Kidney (tissue), 13 donors: ENCODE measurements at regions not wholly inside any gene's neighbourhood (a gene's known extent, or its start where the extent isn't known, plus 50 kb on each side); places are given as distances from the start of the nearest gene placed in this dataset.

Source experiments
- DNase-seq, 5 donors: peaks; one replicate each; pipeline ENCODE4 v3.0.0-alpha.2; 2013 to 2020
- FAIRE-seq: peaks from 2 replicates; lab custom pipeline; 2012; peaks lifted over from hg19 to GRCh38; lab: Jason Lieb, UNC
- H3K27ac ChIP-seq, 2 donors: one replicate each; pipeline ENCODE4 v1.7.0; 2013; ENCODE audit warnings: low read depth in 2 of 2, low read length in 2 of 2, inconsistent platforms in 1 of 2
- H3K27me3 ChIP-seq: one replicate; pipeline ENCODE4 v1.7.1; 2013; ENCODE audit warnings: low read length, inconsistent platforms; ENCODE audit not compliant: control insufficient read depth, insufficient read depth
- H3K36me3 ChIP-seq, 3 donors: one replicate each; pipeline versions ENCODE4 v1.7.0 to v1.7.1; 2013; ENCODE audit warnings: low read length in 3 of 3, control low read depth in 1 of 3, inconsistent platforms in 1 of 3; ENCODE audit not compliant: insufficient read depth in 3 of 3, control insufficient read depth in 2 of 3
- H3K4me1 ChIP-seq, 3 donors: one replicate each; pipeline versions ENCODE4 v1.7.0 to v1.7.1; 2013; ENCODE audit warnings: low read length in 3 of 3, inconsistent platforms in 1 of 3, low read depth in 1 of 3; ENCODE audit not compliant: control insufficient read depth in 2 of 3, insufficient read depth in 2 of 3
- H3K4me3 ChIP-seq, 3 donors: one replicate each; pipeline versions ENCODE4 v1.7.0 to v1.8.1; 2013; ENCODE audit warnings: low read length in 3 of 3, control low read depth in 1 of 3, inconsistent platforms in 1 of 3
- H3K9ac ChIP-seq, 3 donors: one replicate each; pipeline versions ENCODE4 v1.7.0 to v1.7.1; 2013; ENCODE audit warnings: low read length in 3 of 3, control low read depth in 1 of 3, inconsistent platforms in 1 of 3
- H3K9me3 ChIP-seq, 3 donors: one replicate each; pipeline versions ENCODE4 v1.7.0 to v1.7.1; 2013; ENCODE audit warnings: low read length in 3 of 3, control low read depth in 1 of 3, inconsistent platforms in 1 of 3; ENCODE audit not compliant: control insufficient read depth in 2 of 3, insufficient read depth in 1 of 3
- intact Hi-C: fragments of 100-400 bp; cut with DNase I; formaldehyde crosslinking; loops from one replicate; pipeline ENCODE4 v1.11.1; 2022
- TF ChIP-seq, protein P1 (sequence below): IDR thresholded peaks from 3 replicates; pipeline ENCODE4 v1.5.1; 2012; ENCODE audit warnings: mild to moderate bottlenecking, moderate library complexity, borderline replicate concordance; ENCODE audit not compliant: insufficient read depth; ENCODE audit errors: extremely low read depth
- donor health status: control.
- donor health status: control.
- donor health status: control.
- donor health status: control.
- donor health status: control.
- donor health status: DM: yes; HTN: yes; CAD: no.
- donor health status: Normal renal cell carcinoma (clear cell type).

DNA sequence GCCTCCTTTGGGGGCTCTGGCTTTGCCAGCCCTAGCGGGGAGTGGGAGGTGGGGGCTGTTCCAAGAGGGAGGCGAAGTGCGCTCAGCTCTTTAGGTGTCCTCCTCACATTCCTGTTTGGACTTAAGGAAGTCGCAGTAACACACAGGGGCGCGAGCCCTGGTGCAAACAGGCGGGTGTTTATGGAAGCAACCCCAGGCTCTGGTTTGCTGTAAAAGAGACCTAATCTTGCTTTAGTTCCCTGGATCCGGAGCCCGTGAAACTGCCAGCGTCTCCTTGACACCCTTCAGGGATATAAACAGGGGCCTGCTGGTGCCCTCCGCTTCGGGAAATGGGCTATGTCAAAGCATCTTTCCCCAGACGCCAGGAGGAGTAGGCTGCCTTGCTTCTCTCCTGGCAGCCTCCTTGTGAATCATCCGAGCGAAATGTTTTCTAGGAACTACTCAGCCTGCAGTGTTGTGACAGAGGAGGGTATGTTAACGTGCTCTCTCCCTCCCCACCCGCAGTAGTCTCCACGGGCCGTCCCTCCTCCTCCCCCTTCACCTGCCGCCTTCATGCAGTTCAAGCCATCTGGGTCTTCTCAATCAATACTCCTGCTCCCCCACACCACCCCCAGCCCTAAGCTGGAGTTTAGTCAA is 168.0 kb upstream of the LRFN2 start:
- H3K36me3 ChIP-seq, result no peaks in the 10 kb centered on the region
- H3K9ac ChIP-seq, result no peak overlapping the region
- TF ChIP-seq, protein P1, sequence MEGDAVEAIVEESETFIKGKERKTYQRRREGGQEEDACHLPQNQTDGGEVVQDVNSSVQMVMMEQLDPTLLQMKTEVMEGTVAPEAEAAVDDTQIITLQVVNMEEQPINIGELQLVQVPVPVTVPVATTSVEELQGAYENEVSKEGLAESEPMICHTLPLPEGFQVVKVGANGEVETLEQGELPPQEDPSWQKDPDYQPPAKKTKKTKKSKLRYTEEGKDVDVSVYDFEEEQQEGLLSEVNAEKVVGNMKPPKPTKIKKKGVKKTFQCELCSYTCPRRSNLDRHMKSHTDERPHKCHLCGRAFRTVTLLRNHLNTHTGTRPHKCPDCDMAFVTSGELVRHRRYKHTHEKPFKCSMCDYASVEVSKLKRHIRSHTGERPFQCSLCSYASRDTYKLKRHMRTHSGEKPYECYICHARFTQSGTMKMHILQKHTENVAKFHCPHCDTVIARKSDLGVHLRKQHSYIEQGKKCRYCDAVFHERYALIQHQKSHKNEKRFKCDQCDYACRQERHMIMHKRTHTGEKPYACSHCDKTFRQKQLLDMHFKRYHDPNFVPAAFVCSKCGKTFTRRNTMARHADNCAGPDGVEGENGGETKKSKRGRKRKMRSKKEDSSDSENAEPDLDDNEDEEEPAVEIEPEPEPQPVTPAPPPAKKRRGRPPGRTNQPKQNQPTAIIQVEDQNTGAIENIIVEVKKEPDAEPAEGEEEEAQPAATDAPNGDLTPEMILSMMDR, result no peak
- DNase-seq (peak; percentile 33 to 58 (median 49)), FAIRE-seq (no peak)
- no peak overlapping the region for H3K27ac ChIP-seq
- no peaks in the 10 kb centered on the region for H3K27me3 ChIP-seq
- H3K9me3 ChIP-seq, result no peaks in the 10 kb centered on the region
- no peak overlapping the region for H3K4me3 ChIP-seq
- H3K4me1 ChIP-seq, result no peaks in the 10 kb centered on the region
- intact Hi-C loops, result no loop called here

DNA sequence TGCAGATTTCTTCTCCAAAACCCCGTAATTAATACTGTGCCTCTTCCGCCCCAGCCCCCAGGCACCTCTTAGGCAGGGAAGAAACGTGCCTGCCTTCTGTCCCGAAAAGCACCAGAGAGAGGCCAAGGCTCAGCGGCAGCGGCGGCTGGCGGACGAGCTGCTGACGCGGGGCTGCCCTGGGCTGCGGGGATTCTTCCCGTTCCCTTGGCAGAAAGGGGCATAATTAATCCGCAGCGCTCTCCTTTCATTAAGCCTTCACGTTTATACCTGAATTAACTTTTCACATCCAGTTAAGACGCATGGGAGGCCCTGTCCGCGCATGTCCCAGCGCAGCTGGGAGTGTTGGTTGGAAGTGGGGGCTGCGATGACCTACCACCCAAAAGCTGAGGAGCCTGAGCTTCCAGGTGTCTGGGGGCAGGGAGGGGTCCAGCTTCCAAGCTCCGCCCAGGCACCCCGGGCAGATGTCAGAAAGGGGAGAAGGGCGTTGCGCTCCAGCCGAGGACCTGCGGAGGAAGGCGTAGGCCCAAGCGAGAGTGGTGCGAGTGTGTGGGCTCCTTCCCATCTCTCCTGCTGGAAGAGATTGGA is 167.4 kb upstream of the LRFN2 start:
- Histone ChIP-seq H3K36me3 (no peaks in the 10 kb centered on the region), H3K27ac (no peak overlapping the region), H3K4me3 (no peak overlapping the region), H3K9ac (no peak overlapping the region), H3K4me1 (no peaks in the 10 kb centered on the region), H3K27me3 (no peaks in the 10 kb centered on the region), H3K9me3 (no peaks in the 10 kb centered on the region)
- DNase-seq (peak in 4 of 5 donors; percentile 26 to 57 (median 34)), FAIRE-seq (no peak)
- TF ChIP-seq, protein P1, result no peak
- intact Hi-C loops, result no loop called here

DNA sequence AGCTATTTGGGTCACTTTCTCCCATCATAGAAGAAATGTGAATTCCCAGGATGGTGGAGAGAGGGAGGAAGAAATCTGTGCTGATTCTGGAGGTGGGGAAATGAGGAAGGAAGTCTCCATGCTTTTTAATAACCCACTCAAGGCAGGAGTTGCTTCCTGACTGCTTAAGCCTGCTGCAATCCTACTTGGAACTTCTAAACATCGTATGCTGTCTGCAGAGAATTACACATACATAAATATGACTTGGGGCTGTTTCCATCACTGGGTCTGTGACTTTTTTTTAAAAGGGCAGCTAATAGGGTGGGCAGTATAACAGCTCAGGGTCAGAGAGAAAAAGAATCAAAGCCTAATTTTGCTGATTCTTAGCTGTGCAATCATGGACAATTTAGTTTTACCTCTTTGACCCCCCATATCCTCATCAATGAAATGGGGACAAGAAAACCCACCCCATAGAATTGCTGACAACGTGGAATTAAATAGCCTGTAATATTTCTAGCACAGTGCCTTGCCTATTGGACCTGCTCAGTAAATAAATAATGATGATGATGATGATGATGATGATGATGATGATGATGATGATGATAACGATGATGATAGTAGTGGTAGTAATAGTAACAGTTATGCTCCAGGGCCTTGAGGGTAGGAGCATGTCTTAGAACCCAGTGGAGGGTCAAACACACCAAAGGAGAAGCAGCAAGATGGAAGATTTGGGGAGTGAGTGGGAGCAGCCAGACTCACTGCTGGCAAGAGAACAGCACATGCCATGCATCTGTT is 166.7 kb upstream of the LRFN2 start:
- Histone ChIP-seq H3K36me3 (no peaks in the 10 kb centered on the region), H3K4me3 (no peak overlapping the region), H3K27me3 (no peaks in the 10 kb centered on the region), H3K9ac (no peak overlapping the region), H3K4me1 (no peaks in the 10 kb centered on the region), H3K9me3 (no peaks in the 10 kb centered on the region), H3K27ac (no peak overlapping the region)
- FAIRE-seq, result no peak
- DNase-seq, result no peak
- intact Hi-C loops, result no loop called here
- TF ChIP-seq, protein P1, result no peak
